ENCODE measurements at regions not wholly inside any gene's neighbourhood (a gene's known extent, or its start where the extent isn't known, plus 50 kb on each side); places are given as distances from the start of the nearest gene placed in this dataset.

GRCh38 chr11:15861256-15861655, 495.1 kb downstream of the SOX6 start:
- DNase-seq: no peak
- Histone ChIP-seq H3K9me3 (no peaks in the 10 kb centered on the region), H3K4me1 (no peaks in the 10 kb centered on the region), H3K36me3 (no peaks in the 10 kb centered on the region), H3K4me3 (replicated peaks in 1 of 3) (no peak overlapping the region), H3K27ac (no peak overlapping the region), H3K27me3 (no peaks in the 10 kb centered on the region)
- intact Hi-C loops (cut with DNase I): no loop called here
- no peak for TF ChIP-seq POLR2A (IDR thresholded peaks at IDR 0.05)
- TF ChIP-seq CTCF (IDR thresholded peaks at IDR 0.05): no peak
- WGBS, 2 donors: 85 to 93% methylated on average over 2 of the region's 2 CpGs

GRCh38 chr11:15863411-15863810, 492.9 kb downstream of the SOX6 start:
- intact Hi-C loops (cut with DNase I): no loop called here
- H3K36me3 ChIP-seq: no peaks in the 10 kb centered on the region
- TF ChIP-seq POLR2A (IDR thresholded peaks at IDR 0.05) (no peak), CTCF (IDR thresholded peaks at IDR 0.05) (no peak)
- no peaks in the 10 kb centered on the region for H3K9me3 ChIP-seq
- H3K4me1 ChIP-seq: no peaks in the 10 kb centered on the region
- no peak for DNase-seq
- no peaks in the 10 kb centered on the region for H3K27me3 ChIP-seq
- 76 to 82% methylated on average over 2 of the region's 2 CpGs for WGBS, 2 donors
- H3K4me3 ChIP-seq (replicated peaks in 1 of 3): no peak overlapping the region
- H3K27ac ChIP-seq: no peak overlapping the region

DNA sequence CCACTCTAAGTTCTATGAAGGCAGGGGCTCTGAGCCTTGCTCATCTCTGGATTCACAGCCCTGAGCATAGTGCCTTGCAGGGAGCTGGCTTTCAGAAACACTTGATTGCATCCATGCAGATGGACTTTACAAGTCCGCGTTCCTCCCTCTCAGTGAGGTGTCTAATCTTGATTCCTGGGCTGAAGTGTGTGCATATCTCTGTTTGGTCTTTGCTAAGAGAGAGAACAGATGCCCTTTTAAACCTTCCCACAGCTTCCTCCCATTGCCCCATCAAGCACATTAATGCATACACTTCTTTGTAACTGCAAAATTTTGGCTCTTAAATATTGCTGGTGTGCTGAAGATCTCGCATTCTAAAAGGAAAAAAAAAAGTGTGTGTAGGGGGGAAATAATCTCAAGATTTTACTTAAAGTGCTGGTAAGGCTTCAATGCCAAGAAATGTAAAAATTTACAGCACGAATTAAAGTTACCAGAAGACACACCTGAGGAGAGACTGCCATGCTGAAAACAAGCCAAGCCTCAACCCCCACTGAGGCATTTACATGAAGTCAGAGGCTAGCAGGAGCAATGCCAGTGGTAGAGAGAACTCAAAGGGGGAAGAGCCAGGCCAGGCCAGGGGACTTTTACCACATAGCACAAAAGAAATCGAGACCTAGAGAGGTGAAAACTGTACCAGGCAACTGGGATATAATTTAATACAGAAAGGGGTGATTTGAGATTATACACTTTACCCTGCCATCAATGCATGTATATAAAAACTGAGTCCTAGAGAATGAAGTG, 492.1 kb downstream of the SOX6 start:
- TF ChIP-seq POLR2A (IDR thresholded peaks at IDR 0.05): no peak
- TF ChIP-seq CTCF (IDR thresholded peaks at IDR 0.05): no peak
- 83 to 84% methylated on average over 5 of the region's 5 CpGs for WGBS, 2 donors
- no peak overlapping the region for H3K27ac ChIP-seq
- no peaks in the 10 kb centered on the region for H3K4me1 ChIP-seq
- H3K9me3 ChIP-seq: no peaks in the 10 kb centered on the region
- H3K27me3 ChIP-seq: no peaks in the 10 kb centered on the region
- DNase-seq: no peak
- H3K4me3 ChIP-seq (replicated peaks in 1 of 3): no peak overlapping the region
- intact Hi-C loops (cut with DNase I): no loop called here
- H3K36me3 ChIP-seq: no peaks in the 10 kb centered on the region

GRCh38 chr11:15865212-15865987, 490.9 kb downstream of the SOX6 start:
- Histone ChIP-seq H3K9me3 (no peaks in the 10 kb centered on the region), H3K36me3 (no peaks in the 10 kb centered on the region), H3K4me3 (replicated peaks in 1 of 3) (no peak overlapping the region), H3K27me3 (no peaks in the 10 kb centered on the region), H3K27ac (no peak overlapping the region), H3K4me1 (no peaks in the 10 kb centered on the region)
- no peak for DNase-seq
- intact Hi-C loops (cut with DNase I): no loop called here
- TF ChIP-seq CTCF (IDR thresholded peaks at IDR 0.05): no peak
- TF ChIP-seq POLR2A (IDR thresholded peaks at IDR 0.05): no peak
- WGBS, 2 donors: 77 to 83% methylated on average over 8 of the region's 8 CpGs

- H3K36me3 ChIP-seq: no peaks in the 10 kb centered on the region
- no peak overlapping the region for H3K27ac ChIP-seq
- H3K9me3 ChIP-seq: no peaks in the 10 kb centered on the region
- intact Hi-C loops (cut with DNase I): no loop called here
- DNase-seq: no peak
- no peak for TF ChIP-seq CTCF (IDR thresholded peaks at IDR 0.05)
- no peak for TF ChIP-seq POLR2A (IDR thresholded peaks at IDR 0.05)
- H3K27me3 ChIP-seq: no peaks in the 10 kb centered on the region
- H3K4me1 ChIP-seq: no peaks in the 10 kb centered on the region
- H3K4me3 ChIP-seq (replicated peaks in 1 of 3): no peak overlapping the region
Measured at GRCh38 chr11:15867871-15868270, 488.5 kb downstream of the SOX6 start.
